ENCODE measurements at regions not wholly inside any gene's neighbourhood (a gene's known extent, or its start where the extent isn't known, plus 50 kb on each side); places are given as distances from the start of the nearest gene placed in this dataset.

DNA sequence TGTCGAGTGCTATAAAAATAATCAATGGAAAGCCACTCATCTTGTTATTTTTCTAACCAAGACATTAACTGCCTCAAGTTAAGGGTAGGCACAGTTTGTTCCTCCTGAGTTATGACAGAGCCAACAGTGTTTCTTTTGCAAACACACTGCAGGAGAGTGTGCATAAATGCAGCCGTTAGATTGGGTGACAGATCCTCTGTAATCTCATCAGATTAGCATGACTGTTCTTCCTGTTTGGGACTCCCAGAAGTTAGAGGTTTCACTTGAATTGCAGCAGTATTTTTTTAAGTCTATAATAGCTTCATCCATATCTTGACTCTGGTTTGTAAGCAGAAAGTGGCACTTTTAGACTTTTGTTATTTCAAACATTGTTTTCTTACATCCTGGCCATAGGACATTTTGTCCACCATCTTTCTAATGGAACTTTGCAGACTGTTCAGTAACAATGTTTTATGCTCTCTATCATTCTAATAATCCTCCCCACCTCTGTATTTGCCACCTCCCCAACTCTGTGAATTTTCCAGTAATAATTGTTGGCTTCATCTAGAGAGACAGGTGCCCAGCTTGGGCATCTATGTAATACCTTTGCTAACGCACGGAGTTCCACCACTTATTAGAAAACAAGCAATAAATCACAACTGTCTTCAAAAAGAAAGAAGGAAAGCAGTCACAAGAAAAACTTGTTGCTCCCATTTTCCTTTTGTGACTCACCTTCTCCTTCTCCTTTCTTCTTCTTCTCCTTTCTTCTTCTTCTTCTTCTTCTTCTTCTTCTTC is 560.0 kb downstream of the ADCYAP1 start:
- TF ChIP-seq GATA2 (IDR thresholded peaks at IDR 0.05; ENCODE audit: low read depth, low read length) (no peak), GATA3 (IDR thresholded peaks at IDR 0.05; ENCODE audit: low read depth, low read length) (no peak)
